MM.1S (cell line): ENCODE measurements at regions not wholly inside any gene's neighbourhood (a gene's known extent, or its start where the extent isn't known, plus 50 kb on each side); places are given as distances from the start of the nearest gene placed in this dataset.
"Not testable (repeated sequence)": the region's sequence is repeated elsewhere in the genome, so short reads cannot be mapped to it uniquely, and the experiment has no call there.

Experiments
- DNase-seq: peaks from one replicate; pipeline ENCODE4 v3.0.0-alpha.2; 2015
- H2AFZ ChIP-seq: fragments of 300-600 bp; sonication (generic); 2 replicates; pipeline ENCODE4 v1.6.0; 2016; ENCODE audit warnings: antibody characterized with exemption, low read length
- H3F3A ChIP-seq: fragments of 300-600 bp; sonication (generic); 2 replicates; pipeline ENCODE4 v1.6.1; 2016; ENCODE audit warnings: mild to moderate bottlenecking, antibody characterized with exemption, low read length, moderate library complexity, mixed read lengths; ENCODE audit not compliant: insufficient read depth
- H3K27ac ChIP-seq: fragments of 300-600 bp; sonication (generic); 2 replicates; pipeline ENCODE4 v1.5.1; 2016; ENCODE audit warnings: mild to moderate bottlenecking, low read length
- H3K27me3 ChIP-seq: fragments of 300-600 bp; sonication (generic); replicated peaks from 2 replicates; pipeline ENCODE4 v1.6.0; 2016; ENCODE audit warnings: low read length; ENCODE audit not compliant: insufficient read depth
- H3K36me3 ChIP-seq: fragments of 300-600 bp; sonication (generic); replicated peaks from 2 replicates; pipeline ENCODE4 v1.6.1; 2016; ENCODE audit warnings: mild to moderate bottlenecking, low read length, mixed read lengths; ENCODE audit not compliant: insufficient read depth
- H3K4me1 ChIP-seq: fragments of 300-600 bp; sonication (generic); 2 replicates; pipeline ENCODE4 v1.6.1; 2016; ENCODE audit warnings: low read length, mixed read lengths
- H3K4me2 ChIP-seq: fragments of 300-600 bp; sonication (generic); 2 replicates; pipeline ENCODE4 v1.6.0; 2016; ENCODE audit warnings: low read depth, low read length
- H3K4me3 ChIP-seq: fragments of 300-600 bp; sonication (generic); 2 replicates; pipeline ENCODE4 v1.5.1; 2016; ENCODE audit warnings: low read length, mixed read lengths
- H3K79me2 ChIP-seq: fragments of 300-600 bp; sonication (generic); 2 replicates; pipeline ENCODE4 v1.6.1; 2016; ENCODE audit warnings: mixed run types, low read length, mixed read lengths
- H3K9ac ChIP-seq: fragments of 300-600 bp; sonication (generic); 2 replicates; pipeline ENCODE4 v1.6.1; 2016; ENCODE audit warnings: low read length, mixed read lengths
- H3K9me2 ChIP-seq: fragments of 300-600 bp; sonication (generic); replicated peaks from 2 replicates; pipeline ENCODE4 v1.6.1; 2016; ENCODE audit warnings: mild to moderate bottlenecking, low read length, mixed read lengths; ENCODE audit not compliant: insufficient read depth
- H3K9me3 ChIP-seq: fragments of 300-600 bp; sonication (generic); replicated peaks from 2 replicates; pipeline ENCODE4 v1.6.1; 2016; ENCODE audit warnings: mild to moderate bottlenecking, low read length, mixed read lengths; ENCODE audit not compliant: insufficient read depth
- H4K20me1 ChIP-seq: fragments of 300-600 bp; sonication (generic); 2 replicates; pipeline ENCODE4 v1.6.1; 2016; ENCODE audit warnings: mild to moderate bottlenecking, low read length, moderate library complexity, mixed read lengths; ENCODE audit not compliant: insufficient read depth
- CTCF ChIP-seq: fragments of 300-600 bp; sonication (generic); IDR thresholded peaks from 2 replicates; pipeline ENCODE4 v1.5.1; 2016; ENCODE audit warnings: antibody characterized with exemption, low read length, mixed read lengths
- EZH2 ChIP-seq: fragments of 300-600 bp; sonication (generic); optimal IDR thresholded peaks from 2 replicates; pipeline ENCODE3; 2017; ENCODE audit warnings: low read depth, mild to moderate bottlenecking, antibody characterized with exemption, low read length, mixed read lengths
- EZH2phosphoT487 ChIP-seq: fragments of 300-600 bp; sonication (generic); IDR thresholded peaks from 2 replicates; pipeline ENCODE4 v1.6.1; 2018; ENCODE audit warnings: antibody characterized with exemption, low read length

- no peaks in the 10 kb centered on the region for H3K9me3 ChIP-seq
- no peak for DNase-seq
- H3K9me2 ChIP-seq = no peaks in the 10 kb centered on the region
- H4K20me1 ChIP-seq = no peaks in the 10 kb centered on the region
- H3K4me1 ChIP-seq = no peaks in the 10 kb centered on the region
- H2AFZ ChIP-seq = no peak overlapping the region
- no peak overlapping the region for H3K27ac ChIP-seq
- H3K4me3 ChIP-seq = no peak overlapping the region
- no peak overlapping the region for H3K4me2 ChIP-seq
- no peaks in the 10 kb centered on the region for H3K79me2 ChIP-seq
- H3K27me3 ChIP-seq = no peaks in the 10 kb centered on the region
- H3K9ac ChIP-seq = no peak overlapping the region
- TF ChIP-seq CTCF (no peak), EZH2phosphoT487 (no peak), EZH2 (no peak)
- no peaks in the 10 kb centered on the region for H3F3A ChIP-seq
- no peaks in the 10 kb centered on the region for H3K36me3 ChIP-seq
These were observed 378.0 kb upstream of the PODXL start for GRCh38 chr7:131934452-131934851.

- Histone ChIP-seq H4K20me1 (no peaks in the 10 kb centered on the region), H3K9me2 (no peaks in the 10 kb centered on the region), H3K27ac (no peak overlapping the region), H3K79me2 (no peaks in the 10 kb centered on the region), H3K4me1 (no peaks in the 10 kb centered on the region), H3K36me3 (no peaks in the 10 kb centered on the region), H2AFZ (no peak overlapping the region), H3K4me2 (no peak overlapping the region), H3K4me3 (no peak overlapping the region), H3K9me3 (no peaks in the 10 kb centered on the region), H3K9ac (no peak overlapping the region), H3K27me3 (no peaks in the 10 kb centered on the region), H3F3A (no peaks in the 10 kb centered on the region)
- DNase-seq = no peak
- TF ChIP-seq CTCF = no peak
- no peak for TF ChIP-seq EZH2phosphoT487
- TF ChIP-seq EZH2 = no peak
These were observed 377.4 kb upstream of the PODXL start for GRCh38 chr7:131933751-131934289.

GRCh38 chr7:131933219-131933618 is 376.8 kb upstream of the PODXL start:
- H4K20me1 ChIP-seq, H3K27me3 ChIP-seq, H3F3A ChIP-seq, H3K9ac ChIP-seq, H3K9me3 ChIP-seq, H3K79me2 ChIP-seq, DNase-seq, H3K4me3 ChIP-seq, H3K4me2 ChIP-seq, H3K9me2 ChIP-seq, H3K4me1 ChIP-seq, H3K27ac ChIP-seq, H2AFZ ChIP-seq, H3K36me3 ChIP-seq: not testable (repeated sequence)

GRCh38 chr7:131932271-131932670 is 375.8 kb upstream of the PODXL start:
- no peak overlapping the region for H3K4me3 ChIP-seq
- H3K79me2 ChIP-seq = no peaks in the 10 kb centered on the region
- no peak overlapping the region for H3K9ac ChIP-seq
- no peaks in the 10 kb centered on the region for H3K9me3 ChIP-seq
- no peak overlapping the region for H3K4me2 ChIP-seq
- no peaks in the 10 kb centered on the region for H3K36me3 ChIP-seq
- no peak overlapping the region for H2AFZ ChIP-seq
- H3K27me3 ChIP-seq = no peaks in the 10 kb centered on the region
- no peaks in the 10 kb centered on the region for H4K20me1 ChIP-seq
- H3K9me2 ChIP-seq = no peaks in the 10 kb centered on the region
- H3K27ac ChIP-seq = no peak overlapping the region
- TF ChIP-seq CTCF (no peak), EZH2 (no peak), EZH2phosphoT487 (no peak)
- H3F3A ChIP-seq = no peaks in the 10 kb centered on the region
- no peak for DNase-seq
- no peaks in the 10 kb centered on the region for H3K4me1 ChIP-seq
